GM12873 (cell line): ENCODE measurements at regions not wholly inside any gene's neighbourhood (a gene's known extent, or its start where the extent isn't known, plus 50 kb on each side); places are given as distances from the start of the nearest gene placed in this dataset.

Experiments
- CTCF ChIP-seq: IDR thresholded peaks from 2 replicates; pipeline ENCODE4 v1.5.1; 2012; ENCODE audit warnings: low read depth, mild to moderate bottlenecking, moderate library complexity, low read length, control low read depth; ENCODE audit not compliant: insufficient read depth; ENCODE audit errors: missing control alignments

GRCh38 chr22:22059291-22060002 lies 76.9 kb upstream of the TOP3B start:
- no peak for TF ChIP-seq CTCF

- no peak for TF ChIP-seq CTCF
Observed at GRCh38 chr22:22058633-22059290, 76.2 kb upstream of the TOP3B start.

GRCh38 chr22:22057617-22058378 lies 75.2 kb upstream of the TOP3B start:
- TF ChIP-seq CTCF = no peak

GRCh38 chr22:22050141-22050775 lies 67.7 kb upstream of the TOP3B start:
- no peak for TF ChIP-seq CTCF

GRCh38 chr22:22049684-22050083 lies 67.1 kb upstream of the TOP3B start:
- TF ChIP-seq CTCF = no peak

GRCh38 chr22:22048981-22049531 lies 66.5 kb upstream of the TOP3B start:
- TF ChIP-seq CTCF = no peak
